IMR-90 (cell line): ENCODE measurements at regions not wholly inside any gene's neighbourhood (a gene's known extent, or its start where the extent isn't known, plus 50 kb on each side); places are given as distances from the start of the nearest gene placed in this dataset.

ENCODE experiments used
- ATAC-seq: fragments of 200-7000 bp; cut with Tn5 transposase; 2 replicates; pipeline ENCODE4 v1.9.1; 2020; ENCODE audit warnings: low read depth, mild to moderate bottlenecking, moderate library complexity
- BruUV-seq: library from RNA; stranded (reverse); fragments of 400-500 nt; replicated peaks from 2 replicates; lab custom pipeline; 2021; lab: Mats Ljungman, UMichigan
- CTCF ChIA-PET: fragments of 300-600 bp; formaldehyde crosslinking; extraction: SDS; loops from one replicate; lab custom pipeline; 2021; ENCODE audit warnings: antibody characterized with exemption; lab: Yijun Ruan, JAX
- POLR2A ChIA-PET: fragments of 300-600 bp; sonication (Branson Sonifier 250); formaldehyde crosslinking; loops from one replicate; lab custom pipeline; 2022; ENCODE audit warnings: antibody characterized with exemption; ENCODE audit not compliant: unreplicated experiment; lab: Charles Lee
- DNase-seq: peaks from one replicate; pipeline ENCODE4 v3.0.0; 2013
- H2AFZ ChIP-seq: replicated peaks from 2 replicates; pipeline ENCODE3; 2013; ENCODE audit warnings: low read length, mild to moderate bottlenecking; ENCODE audit not compliant: poor library complexity
- H2AK5ac ChIP-seq: 2 replicates; pipeline ENCODE4 v1.6.1; 2013; ENCODE audit warnings: low read depth, low read length, inconsistent platforms
- H2AK9ac ChIP-seq: replicated peaks from 2 replicates; pipeline ENCODE3; 2013; ENCODE audit warnings: mild to moderate bottlenecking, low read depth, low read length, moderate library complexity; ENCODE audit not compliant: poor library complexity
- H2BK120ac ChIP-seq: 2 replicates; pipeline ENCODE4 v1.6.1; 2013; ENCODE audit warnings: low read depth, low read length, inconsistent platforms
- H2BK15ac ChIP-seq: 3 replicates; pipeline ENCODE4 v1.6.1; 2013; ENCODE audit warnings: low read depth, low read length, inconsistent platforms
- H2BK20ac ChIP-seq: 2 replicates; pipeline ENCODE4 v1.6.1; 2013; ENCODE audit warnings: low read depth, mild to moderate bottlenecking, inconsistent platforms, low read length, moderate library complexity
- H2BK5ac ChIP-seq: 2 replicates; pipeline ENCODE4 v1.6.1; 2013; ENCODE audit warnings: mild to moderate bottlenecking, low read depth, low read length, inconsistent platforms; ENCODE audit not compliant: poor library complexity, severe bottlenecking
- H3K14ac ChIP-seq: replicated peaks from 2 replicates; pipeline ENCODE4 v1.6.1; 2013; ENCODE audit warnings: low read depth, low read length, inconsistent platforms
- H3K18ac ChIP-seq: 2 replicates; pipeline ENCODE4 v1.6.1; 2013; ENCODE audit warnings: low read depth, low read length, control low read depth
- H3K23ac ChIP-seq: 2 replicates; pipeline ENCODE4 v1.6.1; 2013; ENCODE audit warnings: low read depth, low read length, inconsistent platforms
- H3K27ac ChIP-seq: 2 replicates; pipeline ENCODE4 v1.5.1; 2013; ENCODE audit warnings: mild to moderate bottlenecking, control low read depth, low read length; ENCODE audit not compliant: insufficient read depth
- H3K27me3 ChIP-seq: 2 replicates; pipeline ENCODE4 v1.6.1; 2013; ENCODE audit warnings: low read length; ENCODE audit not compliant: control insufficient read depth, insufficient read depth
- H3K36me3 ChIP-seq: 2 replicates; pipeline ENCODE4 v1.6.1; 2013; ENCODE audit warnings: low read length, mixed read lengths; ENCODE audit not compliant: control insufficient read depth, insufficient read depth
- H3K4ac ChIP-seq: 2 replicates; pipeline ENCODE4 v1.6.1; 2013; ENCODE audit warnings: low read depth, low read length, inconsistent platforms
- H3K4me1 ChIP-seq: 2 replicates; pipeline ENCODE4 v1.6.1; 2013; ENCODE audit warnings: low read length, mixed read lengths; ENCODE audit not compliant: control insufficient read depth, insufficient read depth
- H3K4me2 ChIP-seq: 2 replicates; pipeline ENCODE4 v1.6.1; 2013; ENCODE audit warnings: low read depth, mild to moderate bottlenecking, control low read depth, low read length, moderate library complexity
- H3K4me3 ChIP-seq: 2 replicates; pipeline ENCODE4 v1.5.1; 2013; ENCODE audit warnings: low read depth, mild to moderate bottlenecking, control low read depth, low read length, moderate library complexity; ENCODE audit not compliant: insufficient read depth
- H3K56ac ChIP-seq: 2 replicates; pipeline ENCODE4 v1.6.1; 2013; ENCODE audit warnings: low read length, inconsistent platforms; ENCODE audit not compliant: insufficient read depth; ENCODE audit errors: extremely low read depth
- H3K79me1 ChIP-seq, 2 experiments: 2 replicates each; pipeline ENCODE4 v1.6.1; 2013; ENCODE audit warnings: low read length in 2 of 2, inconsistent platforms in 1 of 2, low read depth in 1 of 2
- H3K9ac ChIP-seq: 2 replicates; pipeline ENCODE4 v1.6.1; 2013; ENCODE audit warnings: low read depth, low read length, control low read depth
- H3K9me1 ChIP-seq: 2 replicates; pipeline ENCODE4 v1.6.1; 2013; ENCODE audit warnings: low read length, inconsistent platforms; ENCODE audit not compliant: insufficient read depth
- H3K9me3 ChIP-seq: 2 replicates; pipeline ENCODE4 v1.6.1; 2013; ENCODE audit warnings: low read length; ENCODE audit not compliant: control insufficient read depth, insufficient read depth
- H4K20me1 ChIP-seq: 2 replicates; pipeline ENCODE4 v1.6.1; 2013; ENCODE audit warnings: low read length, inconsistent platforms; ENCODE audit not compliant: insufficient read depth
- H4K5ac ChIP-seq: 2 replicates; pipeline ENCODE4 v1.6.1; 2013; ENCODE audit warnings: mild to moderate bottlenecking, low read depth, low read length, control low read depth
- H4K8ac ChIP-seq, 2 experiments: 2 replicates each; pipeline ENCODE4 v1.6.1; 2013; ENCODE audit warnings: low read depth in 2 of 2, low read length in 2 of 2, control low read depth in 1 of 2, inconsistent platforms in 1 of 2
- H4K91ac ChIP-seq: 2 replicates; pipeline ENCODE4 v1.6.1; 2013; ENCODE audit warnings: low read depth, low read length, inconsistent platforms; ENCODE audit not compliant: insufficient read depth
- BHLHE40 ChIP-seq: fragments of 150-350 bp; IDR thresholded peaks from 2 replicates; pipeline ENCODE4 v1.6.1; 2016; ENCODE audit warnings: mild to moderate bottlenecking, low read depth, low read length
- CEBPB ChIP-seq: IDR thresholded peaks from 2 replicates; pipeline ENCODE4 v1.6.1; 2012; ENCODE audit warnings: low read depth, low read length, improper control_type of control experiment
- CHD1 ChIP-seq: IDR thresholded peaks from 2 replicates; pipeline ENCODE4 v1.6.1; 2012; ENCODE audit warnings: low read depth, low read length, improper control_type of control experiment
- MAFK ChIP-seq: IDR thresholded peaks from 2 replicates; pipeline ENCODE4 v1.6.1; 2012; ENCODE audit warnings: low read depth, low read length, improper control_type of control experiment
- MAZ ChIP-seq: IDR thresholded peaks from 2 replicates; pipeline ENCODE4 v1.6.1; 2012; ENCODE audit warnings: low read depth, mild to moderate bottlenecking, low read length, improper control_type of control experiment, moderate library complexity, borderline replicate concordance
- NFE2L2 ChIP-seq: fragments of 150-350 bp; IDR thresholded peaks from 2 replicates; pipeline ENCODE4 v1.6.1; 2016; ENCODE audit warnings: low read depth, mild to moderate bottlenecking, low read length
- POLR2A ChIP-seq: IDR thresholded peaks from 2 replicates; pipeline ENCODE4 v1.6.1; 2012; ENCODE audit warnings: mild to moderate bottlenecking, low read depth, low read length
- RAD21 ChIP-seq: IDR thresholded peaks from 2 replicates; pipeline ENCODE4 v1.6.1; 2012; ENCODE audit warnings: low read length, improper control_type of control experiment
- RCOR1 ChIP-seq: IDR thresholded peaks from 2 replicates; pipeline ENCODE4 v1.6.1; 2012; ENCODE audit warnings: mild to moderate bottlenecking, low read length, improper control_type of control experiment; ENCODE audit not compliant: insufficient replicate concordance
- RFX5 ChIP-seq: IDR thresholded peaks from 2 replicates; pipeline ENCODE4 v1.8.0; 2012; ENCODE audit warnings: low read depth, mild to moderate bottlenecking, low read length, moderate library complexity
- USF2 ChIP-seq: fragments of 150-350 bp; IDR thresholded peaks from 2 replicates; pipeline ENCODE4 v1.6.1; 2017; ENCODE audit warnings: mild to moderate bottlenecking, antibody characterized with exemption, low read length, low read depth
- WGBS, 2 experiments: methylation state at CpG; one replicate each; pipeline versions ENCODE4 v1.1.5 to v1.1.7; 2013; ENCODE audit warnings: missing lambda C conversion rate in 2 of 2; ENCODE audit not compliant: insufficient read length in 1 of 2; ENCODE audit errors: extremely low coverage in 2 of 2; 5-methylcytosine and 5-hydroxymethylcytosine counted together
- dilution Hi-C: fragments of 300-500 bp; cut with HindIII; formaldehyde crosslinking; loops from one replicate; pipeline ENCODE4 v1.14.3; 2018; ENCODE audit warnings: low sequenced_read_pairs; ENCODE audit not compliant: unreplicated experiment
- in situ Hi-C: fragments of 300-500 bp; cut with MboI; formaldehyde crosslinking; loops from 3 replicates; pipeline ENCODE4 v1.14.3; 2019; ENCODE audit warnings: low sequenced_read_pairs, inconsistent platforms, mixed read lengths
- intact Hi-C: fragments of 100-400 bp; cut with micrococcal nuclease; formaldehyde crosslinking; loops from 2 replicates; pipeline ENCODE4 v1.10.0; 2022
- TF ChIP-seq, protein P1 (sequence below): fragments of 150-350 bp; IDR thresholded peaks from 2 replicates; pipeline ENCODE4 v1.6.1; 2016; ENCODE audit warnings: low read depth, mild to moderate bottlenecking, low read length, moderate library complexity, borderline replicate concordance

- Histone ChIP-seq H3K79me1 (no peaks in the 10 kb centered on the region), H4K91ac (0 out of 2 replicates have a peak overlapping the region, but pooled peaks have one; percentile 11), H2BK5ac (peak overlapping the region; percentile 66), H2AK5ac (no peak overlapping the region), H3K4me2 (peak overlapping the region; percentile 18; the same call in 1 of the 2 replicates), H3K18ac (peak overlapping the region; percentile 91; the same call in 1 of the 2 replicates), H4K20me1 (no peaks in the 10 kb centered on the region), H2AK9ac (no peak overlapping the region), H4K8ac (peak overlapping the region in 1 of 2 experiments; percentile 77; a peak in 2 of 4 replicates), H3K36me3 (no peaks in the 10 kb centered on the region), H2BK15ac (peak overlapping the region; percentile 52; the same call in 1 of the 3 replicates), H4K5ac (peak overlapping the region; percentile 62; the same call in 1 of the 2 replicates), H3K9ac (no peak overlapping the region), H3K4me3 (no peak overlapping the region), H2AFZ (peak overlapping the region; percentile 90), H3K4me1 (no peaks in the 10 kb centered on the region; the same call in 1 of the 2 replicates), H3K23ac (peak overlapping the region; percentile 6; the same call in 1 of the 2 replicates), H3K9me1 (no peaks in the 10 kb centered on the region), H3K27ac (peak overlapping the region; percentile 62; the same call in 1 of the 2 replicates), H2BK120ac (peak overlapping the region; percentile 33), H3K9me3 (no peaks in the 10 kb centered on the region), H2BK20ac (peak overlapping the region; percentile 60; the same call in 1 of the 2 replicates), H3K4ac (peak overlapping the region; percentile 11; the same call in 1 of the 2 replicates), H3K27me3 (no peaks in the 10 kb centered on the region), H3K14ac (peak overlapping the region; percentile 3), H3K56ac (peak overlapping the region; percentile 43)
- no TSS peak for BruUV-seq
- ChIA-PET POLR2A (interaction anchor here (0.6 kb wide), 1 partner anchor 33 kb away, joined by 3 read pairs; no protein-coding TSS in a partner anchor), CTCF (no interaction called here)
- no CpG with 5 or more reads among the region's 3 CpGs for WGBS, 2 experiments
- dilution Hi-C loops (no loop called here), intact Hi-C loops (loop anchor here (5.0 kb wide), 1 partner anchor 33 kb away; no protein-coding TSS in a partner anchor), in situ Hi-C loops (no loop called here)
- no peak for TF ChIP-seq RFX5
- TF ChIP-seq RAD21: no peak
- no peak for TF ChIP-seq MAZ
- TF ChIP-seq BHLHE40: no peak
- TF ChIP-seq, protein P1, sequence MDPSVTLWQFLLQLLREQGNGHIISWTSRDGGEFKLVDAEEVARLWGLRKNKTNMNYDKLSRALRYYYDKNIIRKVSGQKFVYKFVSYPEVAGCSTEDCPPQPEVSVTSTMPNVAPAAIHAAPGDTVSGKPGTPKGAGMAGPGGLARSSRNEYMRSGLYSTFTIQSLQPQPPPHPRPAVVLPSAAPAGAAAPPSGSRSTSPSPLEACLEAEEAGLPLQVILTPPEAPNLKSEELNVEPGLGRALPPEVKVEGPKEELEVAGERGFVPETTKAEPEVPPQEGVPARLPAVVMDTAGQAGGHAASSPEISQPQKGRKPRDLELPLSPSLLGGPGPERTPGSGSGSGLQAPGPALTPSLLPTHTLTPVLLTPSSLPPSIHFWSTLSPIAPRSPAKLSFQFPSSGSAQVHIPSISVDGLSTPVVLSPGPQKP: no peak
- TF ChIP-seq POLR2A: no peak
- TF ChIP-seq CEBPB: no peak
- TF ChIP-seq CHD1: no peak
- no peak for TF ChIP-seq MAFK
- TF ChIP-seq NFE2L2: no peak
- no peak for TF ChIP-seq RCOR1
- TF ChIP-seq USF2: no peak
- DNase-seq: peak; percentile 41
- peak; percentile 79 for ATAC-seq
Measured at GRCh38 chr1:103250441-103250861, 142.1 kb upstream of the COL11A1 start.
